Liver (tissue), 8 donors: ENCODE measurements at regions not wholly inside any gene's neighbourhood (a gene's known extent, or its start where the extent isn't known, plus 50 kb on each side); places are given as distances from the start of the nearest gene placed in this dataset.

Experiments used
- DNase-seq: peaks from one replicate; pipeline ENCODE4 v3.0.0-alpha.2; 2017; ENCODE audit warnings: low spot score
- H3K27ac ChIP-seq, 2 donors: one replicate each; pipeline ENCODE4 v1.7.0; 2013; ENCODE audit warnings: inconsistent platforms in 2 of 2, low read length in 2 of 2, control low read depth in 1 of 2, low read depth in 1 of 2, mild to moderate bottlenecking in 1 of 2
- H3K27me3 ChIP-seq, 4 donors: one replicate each; pipeline versions ENCODE4 v1.6.1 to v1.7.0; 2013; ENCODE audit warnings: low read length in 3 of 4, inconsistent platforms in 1 of 4, mild to moderate bottlenecking in 1 of 4, moderate library complexity in 1 of 4; ENCODE audit not compliant: control insufficient read depth in 4 of 4, insufficient read depth in 4 of 4
- H3K36me3 ChIP-seq, 4 donors: one replicate each; pipeline versions ENCODE4 v1.6.1 to v1.7.0; 2013; ENCODE audit warnings: low read length in 3 of 4, mild to moderate bottlenecking in 3 of 4, low read depth in 1 of 4, moderate library complexity in 1 of 4; ENCODE audit not compliant: control insufficient read depth in 4 of 4, insufficient read depth in 3 of 4
- H3K4me1 ChIP-seq, 4 donors: one replicate each; pipeline versions ENCODE4 v1.6.1 to v1.7.0; 2013; ENCODE audit warnings: low read length in 3 of 4, mild to moderate bottlenecking in 3 of 4, moderate library complexity in 1 of 4; ENCODE audit not compliant: control insufficient read depth in 4 of 4, insufficient read depth in 4 of 4
- H3K4me3 ChIP-seq, 3 donors: one replicate each; pipeline versions ENCODE4 v1.6.1 to v1.7.0; 2013; ENCODE audit warnings: low read length in 3 of 3, control low read depth in 1 of 3, low read depth in 1 of 3, mild to moderate bottlenecking in 1 of 3
- H3K9ac ChIP-seq, 2 donors: one replicate each; pipeline ENCODE4 v1.7.0; 2013; ENCODE audit warnings: low read length in 2 of 2, mild to moderate bottlenecking in 2 of 2, moderate library complexity in 2 of 2, control low read depth in 1 of 2, low read depth in 1 of 2
- H3K9me3 ChIP-seq, 4 donors: one replicate each; pipeline versions ENCODE4 v1.6.1 to v1.7.0; 2013; ENCODE audit warnings: low read length in 3 of 4; ENCODE audit not compliant: control insufficient read depth in 4 of 4
- ATF3 ChIP-seq: IDR thresholded peaks from 2 replicates; pipeline ENCODE4 v1.6.1; 2016; ENCODE audit warnings: antibody characterized with exemption
- CTCF ChIP-seq: fragments of 150-350 bp; IDR thresholded peaks from 2 replicates; pipeline ENCODE4 v1.5.1; 2017; ENCODE audit warnings: improper control_type of control experiment, low read depth, low read length; ENCODE audit not compliant: missing input control
- EGR1 ChIP-seq, 2 donors: IDR thresholded peaks; 2 replicates each; pipeline ENCODE4 v1.6.1; 2016 to 2018; ENCODE audit warnings: antibody characterized with exemption in 2 of 2, low read depth in 2 of 2
- FOXA1 ChIP-seq: IDR thresholded peaks from 2 replicates; pipeline ENCODE4 v1.6.1; 2016; ENCODE audit warnings: antibody characterized with exemption
- FOXA2 ChIP-seq: IDR thresholded peaks from 2 replicates; pipeline ENCODE4 v1.6.1; 2016; ENCODE audit warnings: antibody characterized with exemption
- GABPA ChIP-seq, 2 donors: IDR thresholded peaks in 1 of 2; conservative IDR thresholded peaks in 1 of 2; 2 replicates each; pipeline ENCODE4 v1.6.1; 2016; ENCODE audit warnings: antibody characterized with exemption in 2 of 2, mild to moderate bottlenecking in 1 of 2, moderate library complexity in 1 of 2
- HNF4A ChIP-seq, 2 donors: conservative IDR thresholded peaks; 2 replicates each; pipeline ENCODE4 v1.6.1; 2016; ENCODE audit warnings: antibody characterized with exemption in 2 of 2, mild to moderate bottlenecking in 2 of 2
- HNF4G ChIP-seq: IDR thresholded peaks from 2 replicates; pipeline ENCODE4 v1.6.1; 2016; ENCODE audit warnings: antibody characterized with exemption
- JUND ChIP-seq, 2 donors: IDR thresholded peaks; 2 replicates each; pipeline ENCODE4 v1.6.1; 2016; ENCODE audit warnings: antibody characterized with exemption in 2 of 2
- MAX ChIP-seq: IDR thresholded peaks from 2 replicates; pipeline ENCODE4 v1.6.1; 2016; ENCODE audit warnings: antibody characterized with exemption
- NR2F2 ChIP-seq: IDR thresholded peaks from 2 replicates; pipeline ENCODE4 v1.6.1; 2016; ENCODE audit warnings: antibody characterized with exemption
- RAD21 ChIP-seq, 2 donors: IDR thresholded peaks; 2 replicates each; pipeline ENCODE4 v1.6.1; 2016; ENCODE audit warnings: antibody characterized with exemption in 2 of 2, mild to moderate bottlenecking in 2 of 2
- REST ChIP-seq: IDR thresholded peaks from 2 replicates; pipeline ENCODE4 v1.6.1; 2016; ENCODE audit warnings: antibody characterized with exemption, mild to moderate bottlenecking
- RXRA ChIP-seq, 2 donors: IDR thresholded peaks; 2 replicates each; pipeline ENCODE4 v1.6.1; 2017 to 2018; ENCODE audit warnings: antibody characterized with exemption in 2 of 2, mild to moderate bottlenecking in 1 of 2
- SP1 ChIP-seq: IDR thresholded peaks from 2 replicates; pipeline ENCODE4 v1.6.1; 2018; ENCODE audit warnings: antibody characterized with exemption, mild to moderate bottlenecking
- TAF1 ChIP-seq: conservative IDR thresholded peaks from 2 replicates; pipeline ENCODE4 v1.6.1; 2016; ENCODE audit warnings: antibody characterized with exemption, mild to moderate bottlenecking
- YY1 ChIP-seq: IDR thresholded peaks from 2 replicates; pipeline ENCODE4 v1.6.1; 2016; ENCODE audit warnings: antibody characterized with exemption, mild to moderate bottlenecking
- ZBTB33 ChIP-seq: IDR thresholded peaks from 2 replicates; pipeline ENCODE4 v1.6.1; 2016; ENCODE audit warnings: antibody characterized with exemption
- WGBS: extraction: QIAGEN DNeasy Blood & Tissue Kit; methylation state at CpG from one replicate; pipeline ENCODE4 v1.1.7; 2013; 5-methylcytosine and 5-hydroxymethylcytosine counted together
- donor health status: healthy.
- donor health status: healthy.
- donor health status: healthy.
- donor health status: healthy.
- donor health status: healthy.

GRCh38 chr9:3137347-3137695, 293.4 kb upstream of the PUM3 start:
- TF ChIP-seq REST (no peak), EGR1 (IDR thresholded peaks at IDR 0.05; ENCODE audit: low read depth in 2 of 2) (no peak), HNF4A (conservative IDR thresholded peaks at IDR 0.05) (no peak), HNF4G (no peak), FOXA1 (no peak), FOXA2 (no peak), CTCF (no peak), NR2F2 (no peak), ATF3 (no peak), ZBTB33 (no peak), SP1 (no peak), TAF1 (no peak), GABPA (IDR thresholded peaks at IDR 0.05 in 1 of 2, conservative IDR thresholded peaks at IDR 0.05 in 1 of 2) (no peak), YY1 (no peak), JUND (IDR thresholded peaks at IDR 0.05) (no peak), MAX (no peak), RXRA (IDR thresholded peaks at IDR 0.05) (no peak), RAD21 (IDR thresholded peaks at IDR 0.05) (no peak)
- DNase-seq, result no peak
- H3K4me1 ChIP-seq, result no peaks in the 10 kb centered on the region
- H3K9me3 ChIP-seq, result no peaks in the 10 kb centered on the region
- WGBS, result 67% methylated on average over 3 of the region's 3 CpGs
- no peaks in the 10 kb centered on the region for H3K36me3 ChIP-seq
- H3K9ac ChIP-seq, result no peak overlapping the region
- no peak overlapping the region for H3K27ac ChIP-seq
- no peak overlapping the region for H3K4me3 ChIP-seq
- no peaks in the 10 kb centered on the region for H3K27me3 ChIP-seq
